Muscle of arm (tissue), 1 donor: ENCODE measurements at regions not wholly inside any gene's neighbourhood (a gene's known extent, or its start where the extent isn't known, plus 50 kb on each side); places are given as distances from the start of the nearest gene placed in this dataset.

Source experiments
- DNase-seq: peaks from one replicate; pipeline ENCODE4 v3.0.0-alpha.2; 2013

DNA sequence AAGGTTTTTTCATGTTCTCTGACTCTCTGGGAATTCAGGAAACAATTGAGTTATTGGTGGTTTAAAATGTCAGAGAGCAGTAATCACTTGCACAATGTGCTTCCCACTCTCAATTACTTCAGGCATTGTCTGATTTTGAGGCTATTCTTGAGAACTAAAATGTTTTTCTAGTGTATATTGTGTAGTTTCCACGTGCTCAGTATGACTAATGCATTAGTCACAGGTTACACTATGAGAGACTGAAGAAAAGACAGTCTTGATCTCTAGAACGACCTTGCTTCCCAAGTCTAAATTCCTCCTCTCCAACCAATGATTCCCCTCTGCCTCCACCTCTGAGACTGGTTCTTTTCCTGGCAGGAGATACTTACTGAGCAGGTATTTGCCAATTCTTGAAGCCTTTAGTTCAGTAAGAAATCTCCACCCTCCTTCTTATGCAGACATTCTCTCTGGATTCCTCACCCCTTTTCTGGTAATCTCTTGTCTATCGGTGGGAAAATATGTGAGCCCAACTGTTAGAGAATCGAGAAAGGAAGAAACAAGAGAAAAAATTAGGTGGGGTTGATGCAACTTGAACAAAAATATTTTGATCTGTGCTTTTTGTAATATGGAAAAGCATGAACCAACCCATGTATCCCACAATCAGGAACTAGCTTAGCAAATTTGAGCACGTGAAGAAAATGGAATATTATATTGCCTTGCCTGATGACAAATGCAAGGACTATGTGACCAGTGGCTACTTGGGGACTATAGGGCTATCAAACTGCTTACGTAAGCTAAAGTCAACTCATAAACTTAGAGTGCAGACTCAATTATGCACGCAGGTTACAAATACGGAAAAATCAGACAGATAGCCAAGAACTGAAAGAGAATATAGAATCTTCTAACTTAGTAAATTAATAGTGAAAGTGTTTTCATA, 61.1 kb upstream of the SLC22A16 start:
- no peak for DNase-seq

DNA sequence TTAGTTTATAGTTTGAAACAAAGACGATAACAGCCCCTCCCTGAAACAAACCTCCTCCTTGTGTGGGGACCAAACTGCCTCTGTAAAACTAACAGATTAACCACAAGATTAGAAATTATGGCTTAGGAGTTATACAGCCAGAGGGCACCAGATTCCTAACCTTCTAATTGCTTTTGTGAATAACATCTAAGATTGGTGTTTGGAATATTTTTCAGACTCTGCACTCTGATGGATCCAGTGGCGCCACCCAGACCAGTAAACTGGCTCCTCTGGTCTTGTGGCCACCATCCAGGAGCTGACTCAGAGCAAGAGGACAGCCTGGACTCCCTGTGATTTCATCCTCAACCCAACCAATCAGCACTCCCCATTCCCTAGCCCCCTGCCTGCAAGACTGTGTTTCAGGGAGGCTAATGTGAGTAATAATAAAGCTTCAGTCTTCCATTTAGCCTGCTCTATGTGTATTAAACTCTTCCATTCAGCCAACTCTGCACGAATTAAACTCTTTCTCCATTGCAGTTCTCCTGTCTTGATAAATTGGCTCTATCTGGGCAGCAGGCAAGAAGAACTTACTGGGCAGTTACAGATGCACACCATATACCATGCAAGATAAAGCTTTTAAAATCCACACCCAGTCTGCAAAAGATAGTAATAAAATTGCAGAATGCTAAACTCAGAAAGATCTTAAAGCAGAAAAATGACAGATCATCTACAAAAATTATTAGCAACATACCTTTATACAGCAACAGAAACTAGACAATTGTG, 58.5 kb upstream of the SLC22A16 start:
- no peak for DNase-seq

DNA sequence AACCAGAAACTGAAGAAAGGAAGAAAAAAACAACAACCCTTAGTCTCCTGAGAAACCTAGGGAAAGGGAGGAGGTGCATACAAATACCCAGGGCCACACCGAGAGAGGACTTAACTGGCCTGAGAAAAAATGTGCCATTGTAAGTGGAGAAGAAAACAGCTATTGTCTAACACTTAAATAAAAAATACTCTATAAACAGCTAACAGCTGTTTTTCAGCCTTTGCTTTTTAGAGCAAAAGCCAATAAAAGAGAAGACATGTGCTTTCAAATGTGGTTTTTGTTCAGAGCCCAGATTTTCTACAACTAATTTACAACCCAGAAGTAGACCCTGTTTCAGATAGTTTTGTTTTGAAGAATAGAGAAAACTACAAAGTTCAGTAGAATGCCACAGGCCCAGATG, 56.0 kb upstream of the SLC22A16 start:
- no peak for DNase-seq

DNA sequence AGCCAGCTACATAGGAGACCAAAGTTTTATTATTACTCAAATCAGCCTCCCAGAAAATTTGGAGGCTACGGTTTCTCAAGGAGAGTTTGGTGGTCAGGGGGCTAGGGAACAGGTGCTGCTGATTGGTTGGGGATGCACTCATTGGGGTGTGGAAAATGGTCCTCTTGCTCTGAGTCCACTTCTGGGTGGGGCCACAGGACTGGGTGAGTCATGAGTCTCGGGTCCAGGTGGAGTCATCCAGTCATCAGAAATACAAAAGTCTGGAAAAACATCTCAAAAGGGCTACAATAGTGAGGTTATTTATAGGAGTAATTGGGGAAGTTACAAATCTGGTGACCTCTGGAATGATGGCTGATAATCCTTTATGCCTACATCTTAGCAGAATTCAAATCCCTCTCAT, 54.3 kb upstream of the SLC22A16 start:
- DNase-seq: no peak

- DNase-seq: no peak
These were observed 53.5 kb upstream of the SLC22A16 start for GRCh38 chr6:110529907-110530306.

GRCh38 chr6:110529355-110529754, 52.9 kb upstream of the SLC22A16 start:
- no peak for DNase-seq

- no peak for DNase-seq
These were observed 52.5 kb upstream of the SLC22A16 start for GRCh38 chr6:110528930-110529325.

- peak; percentile 70 for DNase-seq
These were observed 51.9 kb upstream of the SLC22A16 start for GRCh38 chr6:110528101-110528929.

GRCh38 chr6:110527516-110527915, 51.1 kb upstream of the SLC22A16 start:
- DNase-seq: no peak

DNA sequence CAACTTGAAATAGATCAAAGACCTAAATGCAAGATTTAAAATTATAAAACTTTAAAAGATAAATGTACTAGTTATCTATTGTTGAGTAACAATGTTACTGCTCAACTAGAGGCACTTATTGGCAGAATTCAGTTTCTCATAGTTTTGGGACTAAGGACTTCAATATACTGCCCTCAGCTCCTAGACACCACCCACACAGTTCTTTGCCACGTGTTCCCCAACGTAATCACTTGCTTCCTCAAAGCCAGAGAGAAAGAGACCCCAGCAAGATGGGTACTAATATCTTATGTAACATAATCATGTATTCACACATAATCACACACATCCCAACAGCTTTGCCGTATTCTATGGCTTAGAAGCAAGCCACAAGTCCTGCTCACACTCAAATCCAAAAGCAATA, 50.3 kb upstream of the SLC22A16 start:
- no peak for DNase-seq
